Endothelial cell of umbilical vein (primary cell): ENCODE measurements at regions not wholly inside any gene's neighbourhood (a gene's known extent, or its start where the extent isn't known, plus 50 kb on each side); places are given as distances from the start of the nearest gene placed in this dataset.
A peak's percentile ranks its signal among the peaks of the same experiment; 100 is the strongest.

Experiments
- BruUV-seq: library from RNA; stranded (reverse); fragments of 400-500 nt; replicated peaks from 2 replicates; lab custom pipeline; 2021; lab: Mats Ljungman, UMichigan
- CTCF ChIA-PET: fragments of 300-600, 350-600 bp; sonication (Branson Sonifier 250); formaldehyde crosslinking; loops from one replicate; lab custom pipeline; 2021; ENCODE audit warnings: antibody characterized with exemption, inconsistent platforms; lab: Charles Lee
- POLR2A ChIA-PET: fragments of 300-600, 350-600 bp; sonication (Branson Sonifier 250); formaldehyde crosslinking; loops from one replicate; lab custom pipeline; 2021; ENCODE audit warnings: antibody characterized with exemption, inconsistent platforms; lab: Charles Lee
- DNase-seq: peaks from one replicate; pipeline ENCODE4 v3.0.0-alpha.2; 2011; ENCODE audit warnings: low read depth, low spot score
- FAIRE-seq: peaks from 2 replicates; lab custom pipeline; 2011; peaks lifted over from hg19 to GRCh38; lab: Jason Lieb, UNC
- H2AFZ ChIP-seq: 2 replicates; pipeline ENCODE4 v1.6.0; 2012; ENCODE audit warnings: low read depth, low read length, control low read depth, inconsistent platforms
- H3K27ac ChIP-seq: 2 replicates; pipeline ENCODE4 v1.5.1; 2011; ENCODE audit warnings: low read depth, mild to moderate bottlenecking, control low read depth, low read length, moderate library complexity; ENCODE audit not compliant: insufficient read depth
- H3K27me3 ChIP-seq, 2 experiments: 2 replicates each; pipeline versions ENCODE4 v1.6.0 to v1.6.1; 2011; ENCODE audit warnings: low read length in 2 of 2, mixed read lengths in 1 of 2; ENCODE audit not compliant: control insufficient read depth in 2 of 2, insufficient read depth in 2 of 2
- H3K36me3 ChIP-seq, 2 experiments: 2 replicates in 1 of 2; 3 replicates in 1 of 2; pipeline ENCODE4 v1.5.1; 2011; ENCODE audit warnings: low read length in 2 of 2, mild to moderate bottlenecking in 1 of 2, moderate library complexity in 1 of 2; ENCODE audit not compliant: control insufficient read depth in 2 of 2, insufficient read depth in 2 of 2; ENCODE audit errors: extremely low read depth in 1 of 2
- H3K4me1 ChIP-seq: 3 replicates; pipeline ENCODE4 v1.5.1; 2011; ENCODE audit warnings: mild to moderate bottlenecking, low read length; ENCODE audit not compliant: control insufficient read depth, insufficient read depth; ENCODE audit errors: extremely low read depth
- H3K4me2 ChIP-seq: 2 replicates; pipeline ENCODE4 v1.6.1; 2011; ENCODE audit warnings: low read length, control low read depth, mixed read lengths; ENCODE audit not compliant: insufficient read depth
- H3K4me3 ChIP-seq, 3 experiments: fragments of 200-600 bp in 1 of 3; sonication (generic), shearing (Covaris generic) in 1 of 3; replicated peaks in 1 of 3; 2 replicates each; pipeline ENCODE4 v1.5.1; 2011 to 2016; ENCODE audit warnings: control low read depth in 3 of 3, low read length in 3 of 3, mild to moderate bottlenecking in 2 of 3, inconsistent platforms in 1 of 3, low read depth in 1 of 3, moderate library complexity in 1 of 3; ENCODE audit not compliant: insufficient read depth in 1 of 3
- H3K79me2 ChIP-seq: 2 replicates; pipeline ENCODE4 v1.6.0; 2012; ENCODE audit warnings: low read length, inconsistent platforms; ENCODE audit not compliant: control insufficient read depth, insufficient read depth
- H3K9ac ChIP-seq: replicated peaks from 2 replicates; pipeline ENCODE3; 2011; ENCODE audit warnings: low read length, control low read depth; ENCODE audit not compliant: insufficient read depth; ENCODE audit errors: extremely low read depth
- H3K9me1 ChIP-seq: replicated peaks from 3 replicates; pipeline ENCODE4 v1.6.0; 2011; ENCODE audit warnings: mild to moderate bottlenecking, low read length; ENCODE audit not compliant: control insufficient read depth, insufficient read depth; ENCODE audit errors: extremely low read depth
- H3K9me3 ChIP-seq: replicated peaks from 2 replicates; pipeline ENCODE4 v1.5.1; 2012; ENCODE audit warnings: low read length, inconsistent platforms; ENCODE audit not compliant: control insufficient read depth, insufficient read depth
- H4K20me1 ChIP-seq: replicated peaks from 2 replicates; pipeline ENCODE3; 2011; ENCODE audit warnings: mild to moderate bottlenecking, low read length; ENCODE audit not compliant: control insufficient read depth, insufficient read depth; ENCODE audit errors: extremely low read depth
- CTCF ChIP-seq, 2 donors: IDR thresholded peaks; 1 replicate in 1 of 2; 2 replicates in 1 of 2; pipeline ENCODE4 v1.5.1; 2011; ENCODE audit warnings: low read length in 2 of 2, mild to moderate bottlenecking in 2 of 2, moderate library complexity in 2 of 2, control low read depth in 1 of 2, inconsistent platforms in 1 of 2, low read depth in 1 of 2; ENCODE audit not compliant: insufficient read depth in 1 of 2; ENCODE audit errors: extremely low read depth in 1 of 2
- EZH2 ChIP-seq: IDR thresholded peaks from 2 replicates; pipeline ENCODE4 v1.6.1; 2012; ENCODE audit warnings: borderline replicate concordance, low read depth, mild to moderate bottlenecking, moderate library complexity, low read length, inconsistent platforms; ENCODE audit not compliant: severe bottlenecking
- FOS ChIP-seq: IDR thresholded peaks from 2 replicates; pipeline ENCODE4 v1.6.1; 2011; ENCODE audit warnings: mild to moderate bottlenecking, low read length, moderate library complexity, borderline replicate concordance; ENCODE audit not compliant: insufficient read depth
- GATA2 ChIP-seq: IDR thresholded peaks from 2 replicates; pipeline ENCODE4 v1.7.0; 2011; ENCODE audit warnings: low read depth, mild to moderate bottlenecking, moderate library complexity, mixed read lengths, low read length; ENCODE audit not compliant: insufficient read length, insufficient read depth
- JUN ChIP-seq: IDR thresholded peaks from 2 replicates; pipeline ENCODE4 v1.6.1; 2011; ENCODE audit warnings: borderline replicate concordance, low read depth; ENCODE audit not compliant: insufficient read length, insufficient read depth
- MAX ChIP-seq: IDR thresholded peaks from 2 replicates; pipeline ENCODE4 v1.6.1; 2011; ENCODE audit not compliant: insufficient read depth, insufficient read length
- MYC ChIP-seq: IDR thresholded peaks from one replicate; pipeline ENCODE4 v1.6.1; 2011; ENCODE audit warnings: mild to moderate bottlenecking, low read depth, low read length
- POLR2A ChIP-seq: IDR thresholded peaks from 2 replicates; pipeline ENCODE4 v1.6.1; 2012; ENCODE audit warnings: low read depth, mild to moderate bottlenecking, control low read depth, low read length
- POLR2AphosphoS5 ChIP-seq: IDR thresholded peaks from 2 replicates; pipeline ENCODE4 v1.6.1; 2012; ENCODE audit warnings: low read depth, mild to moderate bottlenecking, control low read depth, low read length, moderate library complexity; ENCODE audit not compliant: insufficient read depth
- dilution Hi-C: fragments of 300-500 bp; cut with MboI; formaldehyde crosslinking; loops from one replicate; pipeline ENCODE4 v1.15.0; 2019; ENCODE audit warnings: low sequenced_read_pairs; ENCODE audit not compliant: extremely low pct_ligation_motif_present
- intact Hi-C: fragments of 100-400 bp; cut with micrococcal nuclease; formaldehyde crosslinking; loops from one replicate; pipeline ENCODE4 v1.10.0; 2022

- peaks cover 3 to 9% of the 10 kb centered on the region in 2 experiments for H3K27me3 ChIP-seq
- POLR2A ChIA-PET: no interaction called here
- no TSS peak for BruUV-seq
- peak overlapping the region; percentile 38 for H3K4me2 ChIP-seq
- intact Hi-C loops (no loop called here), dilution Hi-C loops (no loop called here)
- peak overlapping the region in 1 of 3 experiments; percentile 35 for H3K4me3 ChIP-seq
- no peak for DNase-seq
- no peaks in the 10 kb centered on the region for H3K4me1 ChIP-seq
- no peaks in the 10 kb centered on the region for H3K79me2 ChIP-seq
- TF ChIP-seq JUN (no peak), MAX (no peak), POLR2A (no peak), EZH2 (no peak), MYC (no peak), CTCF (IDR thresholded peaks at IDR 0.05; ENCODE audit: extremely low read depth in 1 of 2, insufficient read depth in 1 of 2, low read depth in 1 of 2, low read length in 2 of 2) (no peak), GATA2 (no peak), POLR2AphosphoS5 (no peak), FOS (no peak)
- H3K9ac ChIP-seq: no peak overlapping the region
- CTCF ChIA-PET: interaction anchor here (0.6 to 1.1 kb wide), 2 partner anchors 12 to 15 kb away, joined by 3 read pairs; no protein-coding TSS in a partner anchor
- H4K20me1 ChIP-seq: no peaks in the 10 kb centered on the region
- no peaks in the 10 kb centered on the region for H3K9me3 ChIP-seq
- H3K9me1 ChIP-seq: no peaks in the 10 kb centered on the region
- no peaks in the 10 kb centered on the region for H3K36me3 ChIP-seq
- FAIRE-seq: peak; percentile 4
- H3K27ac ChIP-seq: no peak overlapping the region
- peak overlapping the region; percentile 77 for H2AFZ ChIP-seq
Measured at GRCh38 chr7:54663603-54664234, 95.3 kb downstream of the SEC61G start.
